DND-41 (cell line): ENCODE measurements at regions not wholly inside any gene's neighbourhood (a gene's known extent, or its start where the extent isn't known, plus 50 kb on each side); places are given as distances from the start of the nearest gene placed in this dataset.

Source experiments
- CTCF ChIP-seq: IDR thresholded peaks from 2 replicates; pipeline ENCODE4 v1.5.1; 2012; ENCODE audit warnings: borderline replicate concordance, low read length, moderate library complexity, mild to moderate bottlenecking; ENCODE audit not compliant: poor library complexity, severe bottlenecking; ENCODE audit errors: extremely low read depth
- EZH2 ChIP-seq: IDR thresholded peaks from 3 replicates; pipeline ENCODE4 v1.6.1; 2012; ENCODE audit warnings: borderline replicate concordance, low read depth, mild to moderate bottlenecking, moderate library complexity, low read length, inconsistent platforms; ENCODE audit not compliant: severe bottlenecking

- TF ChIP-seq CTCF: no peak
- no peak for TF ChIP-seq EZH2
Observed at GRCh38 chr13:64300239-64300638, 2884.6 kb upstream of the PCDH20 start.
